K562 (cell line): ENCODE measurements at regions not wholly inside any gene's neighbourhood (a gene's known extent, or its start where the extent isn't known, plus 50 kb on each side); places are given as distances from the start of the nearest gene placed in this dataset.

Experiments used
- ATAC-seq: fragments of 200-7000 bp; cut with Tn5 transposase; 3 replicates; pipeline ENCODE4 v1.9.1; 2020; ENCODE audit warnings: moderate library complexity
- BruUV-seq: library from RNA; stranded (reverse); fragments of 400-500 nt; replicated peaks from 2 replicates; lab custom pipeline; 2021; lab: Mats Ljungman, UMichigan
- CTCF ChIA-PET: fragments of 300-600 bp; formaldehyde crosslinking; extraction: SDS; loops from one replicate; lab custom pipeline; 2021; ENCODE audit warnings: low intra/inter-chr PET ratio; lab: Yijun Ruan, JAX
- POLR2A ChIA-PET: fragments of 300-600, 350-650 bp; sonication (Branson Sonifier 250); formaldehyde crosslinking; extraction: SDS; loops from one replicate; lab custom pipeline; 2021; ENCODE audit warnings: antibody characterized with exemption, inconsistent platforms; lab: Yijun Ruan, JAX
- DNase-seq, 4 experiments: peaks; one replicate each; pipeline versions ENCODE4 v3.0.0 to v3.0.0-alpha.2; 2011 to 2018; ENCODE audit warnings: low spot score in 3 of 4, mixed read lengths in 3 of 4; ENCODE audit errors: extremely low read depth in 1 of 4
- FAIRE-seq: peaks from 2 replicates; lab custom pipeline; 2011; peaks lifted over from hg19 to GRCh38; lab: Jason Lieb, UNC
- H2AFZ ChIP-seq: 2 replicates; pipeline ENCODE4 v1.6.0; 2011; ENCODE audit warnings: low read depth, low read length, control low read depth, inconsistent platforms
- H3K27ac ChIP-seq: fragments of 200-600 bp; 3 replicates; pipeline ENCODE4 v1.8.0; 2011; ENCODE audit warnings: low read depth, mild to moderate bottlenecking, control low read depth, inconsistent platforms, low read length, moderate library complexity, mixed read lengths; ENCODE audit errors: extremely low read depth
- H3K27me3 ChIP-seq, 2 experiments: fragments of 300-600 bp in 1 of 2; 2 replicates in 1 of 2; 3 replicates in 1 of 2; pipeline versions ENCODE4 v1.6.0 to v1.8.0; 2011; ENCODE audit warnings: inconsistent platforms in 2 of 2, low read length in 2 of 2, mild to moderate bottlenecking in 1 of 2, mixed read lengths in 1 of 2, moderate library complexity in 1 of 2; ENCODE audit not compliant: control insufficient read depth in 2 of 2, insufficient read depth in 2 of 2
- H3K36me3 ChIP-seq: fragments of 300-600 bp; 3 replicates; pipeline ENCODE4 v1.8.0; 2011; ENCODE audit warnings: mild to moderate bottlenecking, low read length, inconsistent platforms; ENCODE audit not compliant: control insufficient read depth, insufficient read depth
- H3K4me1 ChIP-seq, 2 experiments: fragments of 200-600 bp in 1 of 2; replicated peaks in 1 of 2; 2 replicates in 1 of 2; 3 replicates in 1 of 2; pipeline versions ENCODE4 v1.5.1 to v1.8.0; 2011; ENCODE audit warnings: inconsistent platforms in 2 of 2, low read length in 2 of 2, mild to moderate bottlenecking in 1 of 2, mixed read lengths in 1 of 2, moderate library complexity in 1 of 2; ENCODE audit not compliant: control insufficient read depth in 2 of 2, insufficient read depth in 2 of 2
- H3K4me2 ChIP-seq: 2 replicates; pipeline ENCODE4 v1.6.1; 2011; ENCODE audit warnings: low read length, control low read depth, inconsistent platforms, mixed read lengths; ENCODE audit not compliant: insufficient read depth
- H3K4me3 ChIP-seq: fragments of 200-600 bp; sonication (generic), shearing (Covaris generic); 2 replicates; pipeline ENCODE4 v1.5.1; 2016; ENCODE audit warnings: control low read depth, inconsistent platforms
- H3K79me2 ChIP-seq: fragments of 200-600 bp; 3 replicates; pipeline ENCODE4 v1.8.0; 2011; ENCODE audit warnings: low read length, inconsistent platforms; ENCODE audit not compliant: control insufficient read depth, insufficient read depth
- H3K9ac ChIP-seq, 2 experiments: 2 replicates each; pipeline versions ENCODE4 v1.6.0 to v1.6.1; 2011; ENCODE audit warnings: low read depth in 2 of 2, low read length in 2 of 2, control low read depth in 1 of 2, inconsistent platforms in 1 of 2, mild to moderate bottlenecking in 1 of 2, mixed read lengths in 1 of 2; ENCODE audit not compliant: insufficient read depth in 1 of 2
- H3K9me1 ChIP-seq: one replicate; pipeline ENCODE4 v1.6.0; 2011; ENCODE audit warnings: inconsistent platforms, mild to moderate bottlenecking, low read length, moderate library complexity; ENCODE audit not compliant: control insufficient read depth, insufficient read depth
- H3K9me3 ChIP-seq: replicated peaks from 2 replicates; pipeline ENCODE4 v1.5.1; 2011; ENCODE audit warnings: low read depth, low read length, inconsistent platforms; ENCODE audit not compliant: control insufficient read depth, insufficient read depth
- H4K20me1 ChIP-seq: replicated peaks from 2 replicates; pipeline ENCODE4 v1.6.1; 2011; ENCODE audit warnings: low read length, inconsistent platforms, mixed read lengths; ENCODE audit not compliant: control insufficient read depth, insufficient read depth
- CHD4 ChIP-seq: fragments of 200-600 bp; sonication (generic); IDR thresholded peaks from 3 replicates; pipeline ENCODE4 v1.6.1; 2012; ENCODE audit warnings: low read depth, mild to moderate bottlenecking, mixed read lengths, low read length, inconsistent platforms; ENCODE audit not compliant: insufficient read depth, insufficient replicate concordance, poor library complexity, severe bottlenecking
- HINFP ChIP-seq: fragments of 450-650 bp; conservative IDR thresholded peaks from 2 replicates; pipeline ENCODE4 v1.6.1; 2016; ENCODE audit warnings: missing genetic modification characterization, low read depth, mild to moderate bottlenecking, control low read depth, missing compliant biosample characterization
- KLF1 ChIP-seq: fragments of 450-650 bp; IDR thresholded peaks from 2 replicates; pipeline ENCODE4 v1.6.1; 2016; ENCODE audit warnings: missing genetic modification characterization, missing compliant biosample characterization
- MGA ChIP-seq: fragments of 450-650 bp; IDR thresholded peaks from 2 replicates; pipeline ENCODE4 v1.6.1; 2016; ENCODE audit warnings: mild to moderate bottlenecking, moderate library complexity
- RAD21 ChIP-seq, 2 experiments: fragments of 250-450 bp in 1 of 2; fragments of 450-650 bp in 1 of 2; sonication (Bioruptor Pico) in 1 of 2; formaldehyde crosslinking in 1 of 2; IDR thresholded peaks in 1 of 2; conservative IDR thresholded peaks in 1 of 2; 2 replicates each; pipeline versions ENCODE4 v1.4.0 to v1.8.0; 2020 to 2022; ENCODE audit warnings: mild to moderate bottlenecking in 2 of 2, moderate library complexity in 1 of 2
- ZBTB33 ChIP-seq: sonication (generic); formaldehyde crosslinking; IDR thresholded peaks from 2 replicates; pipeline ENCODE4 v1.8.1; 2023; ENCODE audit warnings: mild to moderate bottlenecking, missing genetic modification reagents
- WGBS: fragments of 100-300 bp; shearing (Covaris generic); methylation state at CpG from one replicate; pipeline ENCODE4 v1.1.6; 2016; ENCODE audit warnings: low coverage, mixed read lengths; ENCODE audit not compliant: insufficient coverage; ENCODE audit errors: missing lambda C conversion rate; 5-methylcytosine and 5-hydroxymethylcytosine counted together
- in situ Hi-C: fragments of 300-500 bp; cut with MboI; formaldehyde crosslinking; loops from 4 replicates; pipeline ENCODE4 v1.15.0; 2018; ENCODE audit warnings: inconsistent platforms, mixed read lengths
- intact Hi-C: fragments of 100-400 bp; cut with micrococcal nuclease; formaldehyde crosslinking; loops from 2 replicates; pipeline ENCODE4 v1.14.2; 2022

- intact Hi-C loops: no loop called here
- Histone ChIP-seq H3K4me1 (no peaks in the 10 kb centered on the region; a peak in 1 of 5 replicates), H4K20me1 (no peaks in the 10 kb centered on the region), H3K9ac (no peak overlapping the region), H3K4me2 (no peak overlapping the region), H3K9me3 (no peaks in the 10 kb centered on the region), H3K79me2 (no peaks in the 10 kb centered on the region), H3K9me1 (no peaks in the 10 kb centered on the region), H2AFZ (no peak overlapping the region), H3K36me3 (no peaks in the 10 kb centered on the region), H3K27me3 (no peaks in the 10 kb centered on the region), H3K27ac (no peak overlapping the region), H3K4me3 (no peak overlapping the region)
- in situ Hi-C loops: no loop called here
- 31% methylated on average over 9 of the region's 9 CpGs for WGBS
- ChIA-PET POLR2A (no interaction called here), CTCF (no interaction called here)
- FAIRE-seq: no peak
- ATAC-seq: no peak
- no peak for DNase-seq
- BruUV-seq: no TSS peak
- TF ChIP-seq CHD4 (no peak), KLF1 (no peak), HINFP (tag) (no peak), RAD21 (CRISPR knock-in tag; conservative IDR thresholded peaks at IDR 0.05 in 1 of 2, IDR thresholded peaks at IDR 0.05 in 1 of 2) (no peak), MGA (no peak), ZBTB33 (CRISPR knock-in tag) (no peak)
Observed at GRCh38 chr20:52469128-52469527, 277.5 kb upstream of the ZFP64 start.
